ENCODE measurements at regions not wholly inside any gene's neighbourhood (a gene's known extent, or its start where the extent isn't known, plus 50 kb on each side); places are given as distances from the start of the nearest gene placed in this dataset.
A peak's percentile ranks its signal among the peaks of the same experiment; 100 is the strongest.

DNA sequence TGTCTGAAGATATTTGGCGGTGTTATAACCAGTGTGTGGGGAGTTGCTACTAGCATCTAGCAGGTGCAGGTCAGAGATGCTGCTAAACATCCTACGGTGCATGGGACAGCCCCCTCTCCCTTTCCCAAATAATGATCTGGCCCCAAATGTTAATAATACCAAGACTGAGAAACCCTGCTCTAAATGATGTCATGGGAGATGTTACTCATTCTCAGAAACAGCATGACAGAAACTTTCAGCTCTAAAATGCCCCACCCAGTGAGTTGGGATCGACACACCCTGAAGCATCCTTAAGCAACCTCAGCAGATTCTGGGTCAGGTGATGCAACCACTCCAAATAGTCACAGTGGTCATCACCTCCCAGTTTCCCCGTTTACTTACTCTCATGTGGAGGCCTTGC, 108.8 kb upstream of the MPP7 start (continued):
- TF ChIP-seq ZNF687 (IDR thresholded peaks at IDR 0.05), result no peak
- no peak for TF ChIP-seq SKIL (IDR thresholded peaks at IDR 0.05; ENCODE audit: low read depth, poor library complexity, severe bottlenecking)
- TF ChIP-seq, protein P1, sequence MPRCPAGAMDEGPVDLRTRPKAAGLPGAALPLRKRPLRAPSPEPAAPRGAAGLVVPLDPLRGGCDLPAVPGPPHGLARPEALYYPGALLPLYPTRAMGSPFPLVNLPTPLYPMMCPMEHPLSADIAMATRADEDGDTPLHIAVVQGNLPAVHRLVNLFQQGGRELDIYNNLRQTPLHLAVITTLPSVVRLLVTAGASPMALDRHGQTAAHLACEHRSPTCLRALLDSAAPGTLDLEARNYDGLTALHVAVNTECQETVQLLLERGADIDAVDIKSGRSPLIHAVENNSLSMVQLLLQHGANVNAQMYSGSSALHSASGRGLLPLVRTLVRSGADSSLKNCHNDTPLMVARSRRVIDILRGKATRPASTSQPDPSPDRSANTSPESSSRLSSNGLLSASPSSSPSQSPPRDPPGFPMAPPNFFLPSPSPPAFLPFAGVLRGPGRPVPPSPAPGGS (IDR thresholded peaks at IDR 0.05; ENCODE audit: borderline replicate concordance, insufficient read depth, low read depth, low read length, poor library complexity, severe bottlenecking), result peak; percentile 56
- TF ChIP-seq MXI1 (IDR thresholded peaks at IDR 0.05; ENCODE audit: low read depth, low read length), result no peak
- TF ChIP-seq TCF7 (IDR thresholded peaks at IDR 0.05; ENCODE audit: borderline replicate concordance), result no peak
- no peak for TF ChIP-seq NRF1 (conservative IDR thresholded peaks at IDR 0.05; ENCODE audit: low read depth, low read length)
- 0 out of 2 replicates have a peak, but pooled peaks have one; percentile 14 for TF ChIP-seq MEF2A (IDR thresholded peaks at IDR 0.05; ENCODE audit: insufficient read depth, low read depth, low read length)
- TF ChIP-seq SUPT20H (IDR thresholded peaks at IDR 0.05; ENCODE audit: borderline replicate concordance, control insufficient read depth, low read depth, low read length), result no peak
- no peak for TF ChIP-seq KAT2A (conservative IDR thresholded peaks at IDR 0.05; ENCODE audit: control insufficient read depth, low read depth, low read length)
- no peak for TF ChIP-seq RAD21 (IDR thresholded peaks at IDR 0.05; ENCODE audit: insufficient read depth, low read depth, low read length)
- TF ChIP-seq POLR2A (IDR thresholded peaks at IDR 0.05; ENCODE audit: low read depth, low read length), result no peak
- no peak for TF ChIP-seq SMARCA5 (IDR thresholded peaks at IDR 0.05)
- TF ChIP-seq MTA3 (IDR thresholded peaks at IDR 0.05; ENCODE audit: borderline replicate concordance, low read length), result no peak
- TF ChIP-seq POLR2AphosphoS2 (IDR thresholded peaks at IDR 0.05; ENCODE audit: low read depth, low read length), result no peak
- no peak for TF ChIP-seq CHD2 (IDR thresholded peaks at IDR 0.05; ENCODE audit: borderline replicate concordance, low read depth, low read length)
- peak in 1 of 2 experiments; percentile 56; a peak in 2 of 4 replicates for TF ChIP-seq ETV6 (conservative IDR thresholded peaks at IDR 0.05 in 1 of 2, IDR thresholded peaks at IDR 0.05 in 1 of 2; ENCODE audit: borderline replicate concordance in 1 of 2, low read depth in 1 of 2)
- no peak for TF ChIP-seq SMAD5 (IDR thresholded peaks at IDR 0.05; ENCODE audit: low read depth)
- no peak for TF ChIP-seq E2F4 (IDR thresholded peaks at IDR 0.05; ENCODE audit: low read depth, low read length)
- no peak for TF ChIP-seq TCF3 (IDR thresholded peaks at IDR 0.05; ENCODE audit: borderline replicate concordance, insufficient read depth, low read depth, low read length)
- no peak for TF ChIP-seq POU2F2 (IDR thresholded peaks at IDR 0.05; ENCODE audit: borderline replicate concordance, low read depth, low read length)
- no peak for TF ChIP-seq NBN (IDR thresholded peaks at IDR 0.05)
- TF ChIP-seq ATF7 (IDR thresholded peaks at IDR 0.05; ENCODE audit: low read depth), result peak; percentile 85
- TF ChIP-seq TAF1 (IDR thresholded peaks at IDR 0.05; ENCODE audit: borderline replicate concordance, low read depth, low read length), result no peak

Measured in GM12878 (cell line).